Prostate gland (tissue), 2 donors: ENCODE measurements at regions not wholly inside any gene's neighbourhood (a gene's known extent, or its start where the extent isn't known, plus 50 kb on each side); places are given as distances from the start of the nearest gene placed in this dataset.

Experiments used
- DNase-seq: peaks from one replicate; pipeline ENCODE4 v3.0.0-alpha.2; 2019; ENCODE audit warnings: low spot score
- H3K27ac ChIP-seq, 2 donors: fragments of 200-600 bp; sonication (generic); 2 replicates each; pipeline ENCODE4 v1.5.1; 2017 to 2019
- H3K27me3 ChIP-seq: fragments of 200-600 bp; sonication (generic); replicated peaks from 2 replicates; pipeline ENCODE4 v1.5.1; 2019; ENCODE audit not compliant: insufficient read depth
- H3K36me3 ChIP-seq, 2 donors: fragments of 200-600 bp; sonication (generic); 1 replicate in 1 of 2; 2 replicates in 1 of 2; pipeline versions ENCODE4 v1.5.1 to v1.8.1; 2017 to 2019
- H3K4me1 ChIP-seq: fragments of 200-600 bp; sonication (generic); replicated peaks from 2 replicates; pipeline ENCODE4 v1.5.1; 2019
- H3K4me3 ChIP-seq, 2 donors: fragments of 200-600 bp; sonication (generic); 2 replicates each; pipeline ENCODE4 v1.5.1; 2017 to 2019
- H3K9me3 ChIP-seq: fragments of 200-600 bp; sonication (generic); 2 replicates; pipeline ENCODE4 v1.5.1; 2017
- CTCF ChIP-seq, 4 experiments: fragments of 200-600 bp in 2 of 4; fragments of 450-650 bp in 2 of 4; sonication (generic) in 2 of 4; IDR thresholded peaks; 1 replicate in 3 of 4; 2 replicates in 1 of 4; pipeline ENCODE4 v1.5.1; 2016 to 2019; ENCODE audit warnings: antibody characterized with exemption in 4 of 4, mild to moderate bottlenecking in 2 of 4, moderate library complexity in 2 of 4
- POLR2A ChIP-seq: fragments of 450-650 bp; IDR thresholded peaks from one replicate; pipeline ENCODE4 v1.6.1; 2016; ENCODE audit warnings: antibody characterized with exemption, mild to moderate bottlenecking
- POLR2AphosphoS5 ChIP-seq: sonication (generic); formaldehyde crosslinking; IDR thresholded peaks from one replicate; pipeline ENCODE4 v1.6.1; 2017; ENCODE audit warnings: antibody characterized with exemption
- WGBS: methylation state at CpG from one replicate; pipeline ENCODE4 v1.1.5; 2018; 5-methylcytosine and 5-hydroxymethylcytosine counted together
- intact Hi-C: fragments of 100-400 bp; cut with DNase I; formaldehyde crosslinking; loops from one replicate; pipeline ENCODE4 v1.14.2; 2022

- Histone ChIP-seq H3K36me3 (no peaks in the 10 kb centered on the region), H3K27ac (no peak overlapping the region), H3K9me3 (no peaks in the 10 kb centered on the region), H3K27me3 (no peaks in the 10 kb centered on the region), H3K4me1 (no peaks in the 10 kb centered on the region), H3K4me3 (no peak overlapping the region)
- intact Hi-C loops, result no loop called here
- 81% methylated on average over 6 of the region's 6 CpGs for WGBS
- DNase-seq, result no peak
- TF ChIP-seq POLR2AphosphoS5, result no peak
- no peak for TF ChIP-seq POLR2A
- no peak for TF ChIP-seq CTCF (IDR thresholded peaks at IDR 0.05)
Observed at GRCh38 chr10:59965899-59966650, 59.7 kb upstream of the CCDC6 start.

GRCh38 chr10:59962756-59963155 lies 56.4 kb upstream of the CCDC6 start:
- no peak overlapping the region for H3K4me3 ChIP-seq
- H3K9me3 ChIP-seq, result no peaks in the 10 kb centered on the region
- no peak for DNase-seq
- H3K27me3 ChIP-seq, result no peaks in the 10 kb centered on the region
- intact Hi-C loops, result no loop called here
- H3K36me3 ChIP-seq, result no peaks in the 10 kb centered on the region
- H3K4me1 ChIP-seq, result no peaks in the 10 kb centered on the region
- H3K27ac ChIP-seq, result no peak overlapping the region
- 74% methylated on average over 4 of the region's 4 CpGs for WGBS
- no peak for TF ChIP-seq POLR2A
- TF ChIP-seq CTCF (IDR thresholded peaks at IDR 0.05), result no peak

GRCh38 chr10:59960751-59961150 lies 54.4 kb upstream of the CCDC6 start:
- Histone ChIP-seq H3K27ac (no peak overlapping the region), H3K36me3 (no peaks in the 10 kb centered on the region), H3K27me3 (no peaks in the 10 kb centered on the region), H3K4me1 (no peaks in the 10 kb centered on the region), H3K4me3 (no peak overlapping the region), H3K9me3 (no peaks in the 10 kb centered on the region)
- intact Hi-C loops, result no loop called here
- TF ChIP-seq POLR2AphosphoS5 (no peak), POLR2A (no peak), CTCF (IDR thresholded peaks at IDR 0.05) (no peak)
- no peak for DNase-seq

GRCh38 chr10:59959504-59960018 lies 53.2 kb upstream of the CCDC6 start:
- WGBS, result 82% methylated on average over 4 of the region's 4 CpGs
- H3K27me3 ChIP-seq, result no peaks in the 10 kb centered on the region
- H3K27ac ChIP-seq, result no peak overlapping the region
- no peaks in the 10 kb centered on the region for H3K9me3 ChIP-seq
- H3K4me3 ChIP-seq, result no peak overlapping the region
- DNase-seq, result no peak
- intact Hi-C loops, result no loop called here
- TF ChIP-seq CTCF (IDR thresholded peaks at IDR 0.05) (no peak), POLR2A (no peak), POLR2AphosphoS5 (no peak)
- no peaks in the 10 kb centered on the region for H3K36me3 ChIP-seq
- no peaks in the 10 kb centered on the region for H3K4me1 ChIP-seq

- Histone ChIP-seq H3K36me3 (no peaks in the 10 kb centered on the region), H3K4me1 (no peaks in the 10 kb centered on the region), H3K9me3 (no peaks in the 10 kb centered on the region), H3K27ac (no peak overlapping the region), H3K4me3 (no peak overlapping the region), H3K27me3 (no peaks in the 10 kb centered on the region)
- no peak for DNase-seq
- 85% methylated on average over 5 of the region's 5 CpGs for WGBS
- no peak for TF ChIP-seq CTCF (IDR thresholded peaks at IDR 0.05)
- no peak for TF ChIP-seq POLR2A
- no peak for TF ChIP-seq POLR2AphosphoS5
- intact Hi-C loops, result no loop called here
Observed at GRCh38 chr10:59958882-59959281, 52.5 kb upstream of the CCDC6 start.
